ENCODE measurements at regions not wholly inside any gene's neighbourhood (a gene's known extent, or its start where the extent isn't known, plus 50 kb on each side); places are given as distances from the start of the nearest gene placed in this dataset.

- no peak for DNase-seq
Observed at GRCh38 chrX:33465137-33465536, 253.8 kb upstream of the DMD start.

GRCh38 chrX:33457102-33457501 is 245.8 kb upstream of the DMD start:
- DNase-seq = no peak

GRCh38 chrX:33447285-33447684 is 235.9 kb upstream of the DMD start:
- DNase-seq = no peak

GRCh38 chrX:33434256-33435092 is 223.1 kb upstream of the DMD start:
- DNase-seq = peak; percentile 56

- DNase-seq = no peak
Observed at GRCh38 chrX:33416273-33416805, 205.0 kb upstream of the DMD start.

- DNase-seq = no peak
Observed at GRCh38 chrX:33415459-33415858, 204.1 kb upstream of the DMD start.

GRCh38 chrX:33385546-33385945 is 174.2 kb upstream of the DMD start:
- DNase-seq = no peak

- DNase-seq = no peak
Observed at GRCh38 chrX:33379839-33380238, 168.5 kb upstream of the DMD start.

- DNase-seq = no peak
Observed at GRCh38 chrX:33357606-33358005, 146.3 kb upstream of the DMD start.

- DNase-seq = no peak
Observed at GRCh38 chrX:33339219-33339618, 127.9 kb upstream of the DMD start.

GRCh38 chrX:33336783-33337182 is 125.4 kb upstream of the DMD start:
- no peak for DNase-seq

GRCh38 chrX:33333271-33333670 is 121.9 kb upstream of the DMD start:
- no peak for DNase-seq

GRCh38 chrX:33330798-33331197 is 119.4 kb upstream of the DMD start:
- no peak for DNase-seq

- DNase-seq = no peak
Observed at GRCh38 chrX:33324099-33324498, 112.8 kb upstream of the DMD start.

GRCh38 chrX:33307911-33308354 is 96.6 kb upstream of the DMD start:
- DNase-seq = no peak

- DNase-seq = no peak
Observed at GRCh38 chrX:33298622-33299021, 87.3 kb upstream of the DMD start.

- no peak for DNase-seq
Observed at GRCh38 chrX:33285550-33285949, 74.2 kb upstream of the DMD start.

- no peak for DNase-seq
Observed at GRCh38 chrX:33277046-33277445, 65.7 kb upstream of the DMD start.

- no peak for DNase-seq
Observed at GRCh38 chrX:33273535-33273934, 62.2 kb upstream of the DMD start.

GRCh38 chrX:33272986-33273385 is 61.6 kb upstream of the DMD start:
- DNase-seq = no peak
